H1 (cell line): ENCODE measurements at regions not wholly inside any gene's neighbourhood (a gene's known extent, or its start where the extent isn't known, plus 50 kb on each side); places are given as distances from the start of the nearest gene placed in this dataset.

Experiments used
- CTCF ChIA-PET: fragments of 300-600 bp; sonication (Branson Sonifier 250); formaldehyde crosslinking; loops from one replicate; lab custom pipeline; 2021; ENCODE audit not compliant: partially characterized antibody; lab: Charles Lee
- POLR2A ChIA-PET: fragments of 300-600 bp; sonication (Branson Sonifier 250); formaldehyde crosslinking; loops from one replicate; lab custom pipeline; 2021; ENCODE audit warnings: inconsistent platforms; ENCODE audit not compliant: partially characterized antibody; lab: Charles Lee
- DNase-seq, 2 experiments: peaks; one replicate each; pipeline versions ENCODE4 v3.0.0 to v3.0.0-alpha.2; 2010 to 2022; ENCODE audit warnings: low spot score in 2 of 2, low read depth in 1 of 2, mixed read lengths in 1 of 2
- FAIRE-seq: peaks from 2 replicates; lab custom pipeline; 2011; peaks lifted over from hg19 to GRCh38; lab: Jason Lieb, UNC
- H2AFZ ChIP-seq: 2 replicates; pipeline ENCODE4 v1.8.1; 2012; ENCODE audit warnings: low read length, inconsistent platforms
- H2AK5ac ChIP-seq: 2 replicates; pipeline ENCODE4 v1.6.1; 2013; ENCODE audit warnings: low read depth, low read length
- H2BK120ac ChIP-seq: replicated peaks from 2 replicates; pipeline ENCODE3; 2013; ENCODE audit warnings: low read depth, low read length, inconsistent platforms
- H2BK12ac ChIP-seq: 2 replicates; pipeline ENCODE4 v1.6.1; 2013; ENCODE audit warnings: low read depth, low read length
- H2BK15ac ChIP-seq: 2 replicates; pipeline ENCODE4 v1.6.1; 2013; ENCODE audit warnings: low read length
- H2BK20ac ChIP-seq: 2 replicates; pipeline ENCODE4 v1.6.1; 2013; ENCODE audit warnings: low read length
- H2BK5ac ChIP-seq: 2 replicates; pipeline ENCODE4 v1.6.1; 2013; ENCODE audit warnings: low read depth, low read length
- H3K14ac ChIP-seq: 2 replicates; pipeline ENCODE4 v1.6.1; 2013; ENCODE audit warnings: inconsistent platforms; ENCODE audit not compliant: insufficient read length
- H3K18ac ChIP-seq: 2 replicates; pipeline ENCODE4 v1.6.1; 2013; ENCODE audit warnings: low read length; ENCODE audit errors: extremely low read depth
- H3K23ac ChIP-seq: 2 replicates; pipeline ENCODE4 v1.6.1; 2013; ENCODE audit warnings: inconsistent platforms; ENCODE audit not compliant: insufficient read length
- H3K23me2 ChIP-seq: 2 replicates; pipeline ENCODE4 v1.6.1; 2013; ENCODE audit warnings: low read depth, low read length
- H3K27ac ChIP-seq: 2 replicates; pipeline ENCODE4 v1.6.1; 2011; ENCODE audit warnings: low read depth, low read length, inconsistent platforms
- H3K27me3 ChIP-seq, 4 experiments: replicated peaks in 1 of 4; 1 replicate in 1 of 4; 2 replicates in 3 of 4; pipeline versions ENCODE4 v1.6.1 to v1.8.1; 2011 to 2013; ENCODE audit warnings: low read length in 3 of 4, mild to moderate bottlenecking in 3 of 4, inconsistent platforms in 2 of 4, mixed read lengths in 2 of 4, moderate library complexity in 1 of 4; ENCODE audit not compliant: control insufficient read depth in 3 of 4, insufficient read depth in 3 of 4; ENCODE audit errors: extremely low read depth in 1 of 4
- H3K36me3 ChIP-seq, 4 experiments: 2 replicates each; pipeline versions ENCODE4 v1.6.1 to v1.8.1; 2011 to 2013; ENCODE audit warnings: mild to moderate bottlenecking in 4 of 4, low read length in 3 of 4, moderate library complexity in 2 of 4, control low read depth in 1 of 4, inconsistent platforms in 1 of 4; ENCODE audit not compliant: insufficient read depth in 4 of 4, control insufficient read depth in 2 of 4
- H3K4ac ChIP-seq: replicated peaks from 2 replicates; pipeline ENCODE3; 2013; ENCODE audit warnings: low read length, low read depth, mixed read lengths, inconsistent platforms; ENCODE audit not compliant: insufficient read length
- H3K4me1 ChIP-seq, 4 experiments: replicated peaks in 1 of 4; 1 replicate in 1 of 4; 2 replicates in 3 of 4; pipeline versions ENCODE4 v1.6.1 to v1.8.1; 2011 to 2013; ENCODE audit warnings: low read length in 3 of 4, inconsistent platforms in 2 of 4, mixed read lengths in 1 of 4; ENCODE audit not compliant: insufficient read depth in 4 of 4, control insufficient read depth in 3 of 4
- H3K4me2 ChIP-seq, 2 experiments: 2 replicates each; pipeline versions ENCODE4 v1.6.1 to v1.8.1; 2011 to 2013; ENCODE audit warnings: low read depth in 2 of 2, low read length in 2 of 2, control low read depth in 1 of 2, inconsistent platforms in 1 of 2, mild to moderate bottlenecking in 1 of 2; ENCODE audit not compliant: insufficient read depth in 1 of 2
- H3K4me3 ChIP-seq, 4 experiments: fragments of 200-600, 300-600 bp in 1 of 4; sonication (generic), shearing (Covaris generic), sonication (Bioruptor Twin) in 1 of 4; 2 replicates each; pipeline versions ENCODE4 v1.5.1 to v1.8.1; 2011 to 2016; ENCODE audit warnings: low read length in 4 of 4, low read depth in 3 of 4, control low read depth in 2 of 4, inconsistent platforms in 2 of 4, mild to moderate bottlenecking in 2 of 4, mixed read lengths in 1 of 4, moderate library complexity in 1 of 4; ENCODE audit not compliant: insufficient read depth in 2 of 4; ENCODE audit errors: extremely low read depth in 1 of 4
- H3K56ac ChIP-seq: replicated peaks from 2 replicates; pipeline ENCODE3; 2013; ENCODE audit warnings: low read depth, mild to moderate bottlenecking, mixed read lengths, low read length, inconsistent platforms; ENCODE audit not compliant: insufficient read length
- H3K79me1 ChIP-seq: 2 replicates; pipeline ENCODE4 v1.6.1; 2013; ENCODE audit warnings: low read depth, low read length, control low read depth
- H3K79me2 ChIP-seq, 2 experiments: 2 replicates each; pipeline versions ENCODE4 v1.6.1 to v1.8.1; 2012 to 2013; ENCODE audit warnings: low read length in 2 of 2, mild to moderate bottlenecking in 2 of 2, inconsistent platforms in 1 of 2; ENCODE audit not compliant: insufficient read depth in 2 of 2, control insufficient read depth in 1 of 2
- H3K9ac ChIP-seq, 4 experiments: replicated peaks in 1 of 4; 1 replicate in 1 of 4; 2 replicates in 3 of 4; pipeline versions ENCODE4 v1.6.1 to v1.8.1; 2011 to 2013; ENCODE audit warnings: low read depth in 3 of 4, low read length in 3 of 4, control low read depth in 2 of 4, mild to moderate bottlenecking in 2 of 4, moderate library complexity in 2 of 4, inconsistent platforms in 1 of 4; ENCODE audit errors: extremely low read depth in 1 of 4
- H3K9me3 ChIP-seq, 2 experiments: 2 replicates each; pipeline versions ENCODE4 v1.6.1 to v1.8.1; 2012 to 2013; ENCODE audit warnings: mild to moderate bottlenecking in 2 of 2, moderate library complexity in 2 of 2, control low read depth in 1 of 2, inconsistent platforms in 1 of 2, low read depth in 1 of 2, low read length in 1 of 2, mixed read lengths in 1 of 2; ENCODE audit not compliant: insufficient read depth in 2 of 2
- H4K20me1 ChIP-seq, 2 experiments: replicated peaks in 1 of 2; 2 replicates each; pipeline versions ENCODE3 to v1.8.1; 2011 to 2013; ENCODE audit warnings: inconsistent platforms in 2 of 2, low read length in 2 of 2, mild to moderate bottlenecking in 1 of 2; ENCODE audit not compliant: insufficient read depth in 2 of 2, control insufficient read depth in 1 of 2
- H4K5ac ChIP-seq: 2 replicates; pipeline ENCODE4 v1.6.1; 2013; ENCODE audit warnings: low read length, low read depth, mixed read lengths, inconsistent platforms; ENCODE audit not compliant: insufficient read length
- H4K8ac ChIP-seq: 2 replicates; pipeline ENCODE4 v1.8.0; 2013; ENCODE audit warnings: mild to moderate bottlenecking, moderate library complexity, low read length, inconsistent platforms; ENCODE audit not compliant: insufficient read depth; ENCODE audit errors: extremely low read depth
- H4K91ac ChIP-seq: replicated peaks from 2 replicates; pipeline ENCODE3; 2013; ENCODE audit warnings: low read length, mixed read lengths, inconsistent platforms; ENCODE audit not compliant: insufficient read length
- CHD2 ChIP-seq: IDR thresholded peaks from 2 replicates; pipeline ENCODE4 v1.6.1; 2012; ENCODE audit warnings: low read length, improper control_type of control experiment
- CTCF ChIP-seq, 3 experiments: IDR thresholded peaks; 1 replicate in 2 of 3; 2 replicates in 1 of 3; pipeline versions ENCODE4 v1.5.1 to v1.6.1; 2011; ENCODE audit warnings: low read length in 3 of 3, mild to moderate bottlenecking in 3 of 3, inconsistent platforms in 2 of 3, low read depth in 1 of 3, moderate library complexity in 1 of 3; ENCODE audit not compliant: insufficient read depth in 1 of 3; ENCODE audit errors: control extremely low read depth in 1 of 3
- EP300 ChIP-seq, 2 experiments: IDR thresholded peaks; 1 replicate in 1 of 2; 2 replicates in 1 of 2; pipeline ENCODE4 v1.6.1; 2011 to 2012; ENCODE audit warnings: low read depth in 2 of 2, low read length in 2 of 2, mild to moderate bottlenecking in 2 of 2, borderline replicate concordance in 1 of 2, inconsistent platforms in 1 of 2, moderate library complexity in 1 of 2
- EZH2 ChIP-seq: fragments of 200-600 bp; sonication (generic); IDR thresholded peaks from 2 replicates; pipeline ENCODE4 v1.7.1; 2012; ENCODE audit warnings: low read depth, mild to moderate bottlenecking, moderate library complexity, low read length, inconsistent platforms; ENCODE audit not compliant: severe bottlenecking
- NANOG ChIP-seq: IDR thresholded peaks from 2 replicates; pipeline ENCODE4 v1.6.1; 2011; ENCODE audit warnings: low read length, low read depth, mild to moderate bottlenecking, inconsistent platforms; ENCODE audit not compliant: insufficient read depth, poor library complexity, severe bottlenecking
- RBBP5 ChIP-seq: IDR thresholded peaks from 2 replicates; pipeline ENCODE4 v1.7.1; 2012; ENCODE audit warnings: low read depth, mild to moderate bottlenecking, inconsistent platforms, low read length, moderate library complexity, borderline replicate concordance
- RXRA ChIP-seq: IDR thresholded peaks from 2 replicates; pipeline ENCODE4 v1.6.1; 2011; ENCODE audit warnings: low read depth, mild to moderate bottlenecking, low read length, moderate library complexity; ENCODE audit not compliant: insufficient read depth
- SAP30 ChIP-seq: fragments of 300-600 bp; sonication (generic); IDR thresholded peaks from 2 replicates; pipeline ENCODE4 v1.7.1; 2012; ENCODE audit warnings: low read length, moderate library complexity, mild to moderate bottlenecking, inconsistent platforms; ENCODE audit not compliant: insufficient read depth, insufficient replicate concordance
- SIN3A ChIP-seq, 2 experiments: IDR thresholded peaks in 1 of 2; conservative IDR thresholded peaks in 1 of 2; 2 replicates each; pipeline ENCODE4 v1.6.1; 2011 to 2012; ENCODE audit warnings: low read length in 2 of 2, improper control_type of control experiment in 1 of 2, low read depth in 1 of 2, mild to moderate bottlenecking in 1 of 2
- SIRT6 ChIP-seq: IDR thresholded peaks from one replicate; pipeline ENCODE4 v1.7.1; 2012; ENCODE audit warnings: low read length, inconsistent platforms
- SRF ChIP-seq: IDR thresholded peaks from 2 replicates; pipeline ENCODE4 v1.6.1; 2011; ENCODE audit warnings: mild to moderate bottlenecking, low read depth, low read length, moderate library complexity
- TBP ChIP-seq: IDR thresholded peaks from 2 replicates; pipeline ENCODE4 v1.6.1; 2011; ENCODE audit warnings: low read depth, low read length, improper control_type of control experiment
- WGBS, 2 experiments: shearing (Covaris generic) in 1 of 2; methylation state at CpG; one replicate each; pipeline versions ENCODE4 v1.1.6 to v1.1.7; 2013 to 2015; ENCODE audit warnings: low lambda C conversion rate in 2 of 2, mixed read lengths in 2 of 2, inconsistent platforms in 1 of 2, low coverage in 1 of 2, missing lambda C conversion rate in 1 of 2; ENCODE audit not compliant: insufficient replicate concordance in 2 of 2, insufficient coverage in 1 of 2, insufficient read length in 1 of 2; ENCODE audit errors: extremely low coverage in 1 of 2, missing lambda C conversion rate in 1 of 2; 5-methylcytosine and 5-hydroxymethylcytosine counted together

GRCh38 chr21:18663663-18664062 lies 260.1 kb upstream of the TMPRSS15 start:
- Histone ChIP-seq H3K79me2 (no peaks in the 10 kb centered on the region), H3K4ac (no peak overlapping the region), H3K23ac (no peak overlapping the region), H2BK20ac (no peak overlapping the region), H4K5ac (no peak overlapping the region), H3K4me3 (no peak overlapping the region), H3K56ac (no peak overlapping the region), H3K18ac (no peak overlapping the region), H3K36me3 (no peaks in the 10 kb centered on the region), H2BK120ac (no peak overlapping the region), H3K27me3 (no peaks in the 10 kb centered on the region), H2BK5ac (no peak overlapping the region), H3K4me1 (no peaks in the 10 kb centered on the region), H3K23me2 (no peaks in the 10 kb centered on the region), H2AK5ac (no peak overlapping the region), H3K27ac (no peak overlapping the region), H3K4me2 (no peak overlapping the region), H3K9me3 (no peaks in the 10 kb centered on the region), H4K20me1 (no peaks in the 10 kb centered on the region), H2AFZ (no peak overlapping the region), H4K8ac (no peak overlapping the region), H3K9ac (no peak overlapping the region), H3K79me1 (no peaks in the 10 kb centered on the region), H2BK12ac (no peak overlapping the region), H3K14ac (no peak overlapping the region), H4K91ac (no peak overlapping the region), H2BK15ac (no peak overlapping the region)
- POLR2A ChIA-PET, result no interaction called here
- no peak for DNase-seq
- no peak for FAIRE-seq
- CTCF ChIA-PET, result no interaction called here
- WGBS, 2 experiments, result 98% methylated on average over 3 of the region's 3 CpGs; no CpG with 5 or more reads in 1 of the 2 experiments
- TF ChIP-seq RXRA (no peak), SIRT6 (no peak), EZH2 (no peak), EP300 (IDR thresholded peaks at IDR 0.05; ENCODE audit: borderline replicate concordance in 1 of 2, low read depth in 2 of 2, low read length in 2 of 2) (no peak), CHD2 (no peak), CTCF (IDR thresholded peaks at IDR 0.05; ENCODE audit: control extremely low read depth in 1 of 3, insufficient read depth in 1 of 3, low read depth in 1 of 3, low read length in 3 of 3) (no peak), RBBP5 (no peak), SRF (no peak), NANOG (no peak), TBP (no peak), SAP30 (no peak), SIN3A (conservative IDR thresholded peaks at IDR 0.05 in 1 of 2, IDR thresholded peaks at IDR 0.05 in 1 of 2; ENCODE audit: low read depth in 1 of 2, low read length in 2 of 2) (no peak)
